Right atrium auricular region (tissue), 2 donors: ENCODE measurements at regions not wholly inside any gene's neighbourhood (a gene's known extent, or its start where the extent isn't known, plus 50 kb on each side); places are given as distances from the start of the nearest gene placed in this dataset.

Source experiments
- DNase-seq: peaks from one replicate; pipeline ENCODE4 v3.0.0-alpha.2; 2019; ENCODE audit warnings: low spot score
- H3K27ac ChIP-seq, 2 donors: fragments of 200-600 bp; sonication (generic); 1 replicate in 1 of 2; 2 replicates in 1 of 2; pipeline ENCODE4 v1.5.1; 2016 to 2019
- H3K27me3 ChIP-seq, 2 donors: fragments of 200-600 bp; sonication (generic); one replicate each; pipeline versions ENCODE4 v1.5.1 to v1.6.0; 2017 to 2019
- H3K36me3 ChIP-seq: fragments of 200-600 bp; sonication (generic); one replicate; pipeline ENCODE4 v1.5.1; 2016
- H3K4me1 ChIP-seq, 2 donors: fragments of 200-600 bp; sonication (generic); one replicate each; pipeline versions ENCODE4 v1.5.1 to v1.6.0; 2017 to 2019
- H3K4me3 ChIP-seq, 2 donors: fragments of 200-600 bp; sonication (generic); 1 replicate in 1 of 2; 2 replicates in 1 of 2; pipeline ENCODE4 v1.5.1; 2017 to 2019; ENCODE audit warnings: mild to moderate bottlenecking in 1 of 2, moderate library complexity in 1 of 2
- H3K9me3 ChIP-seq, 2 donors: fragments of 200-600 bp; sonication (generic); one replicate each; pipeline ENCODE4 v1.5.1; 2019
- CTCF ChIP-seq, 2 donors: fragments of 200-600 bp; sonication (generic); IDR thresholded peaks; one replicate each; pipeline ENCODE4 v1.5.1; 2019; ENCODE audit warnings: antibody characterized with exemption in 2 of 2

- TF ChIP-seq CTCF (IDR thresholded peaks at IDR 0.05), result no peak
- H3K36me3 ChIP-seq, result no peaks in the 10 kb centered on the region
- H3K9me3 ChIP-seq, result no peaks in the 10 kb centered on the region
- H3K4me3 ChIP-seq, result no peak overlapping the region
- no peaks in the 10 kb centered on the region for H3K27me3 ChIP-seq
- no peak for DNase-seq
- no peak overlapping the region for H3K27ac ChIP-seq
- H3K4me1 ChIP-seq, result no peaks in the 10 kb centered on the region
Observed at GRCh38 chr2:103484906-103485305, 723.1 kb downstream of the TMEM182 start.

GRCh38 chr2:103496850-103497249, 735.0 kb downstream of the TMEM182 start:
- no peak for TF ChIP-seq CTCF (IDR thresholded peaks at IDR 0.05)
- Histone ChIP-seq H3K4me1 (no peaks in the 10 kb centered on the region), H3K9me3 (no peaks in the 10 kb centered on the region), H3K4me3 (no peak overlapping the region), H3K36me3 (no peaks in the 10 kb centered on the region), H3K27ac (no peak overlapping the region), H3K27me3 (no peaks in the 10 kb centered on the region)
- DNase-seq, result no peak

GRCh38 chr2:103506812-103507211, 745.0 kb downstream of the TMEM182 start:
- TF ChIP-seq CTCF (IDR thresholded peaks at IDR 0.05), result no peak
- H3K4me1 ChIP-seq, result no peaks in the 10 kb centered on the region
- H3K36me3 ChIP-seq, result no peaks in the 10 kb centered on the region
- DNase-seq, result no peak
- no peak overlapping the region for H3K27ac ChIP-seq
- no peaks in the 10 kb centered on the region for H3K27me3 ChIP-seq
- H3K4me3 ChIP-seq, result no peak overlapping the region
- H3K9me3 ChIP-seq, result peaks cover 0 to 2% of the 10 kb centered on the region in 2 donors

- Histone ChIP-seq H3K27ac (no peak overlapping the region), H3K4me3 (no peak overlapping the region), H3K36me3 (no peaks in the 10 kb centered on the region), H3K4me1 (no peaks in the 10 kb centered on the region), H3K27me3 (no peaks in the 10 kb centered on the region), H3K9me3 (peaks cover 0 to 20% of the 10 kb centered on the region in 2 donors)
- no peak for DNase-seq
- TF ChIP-seq CTCF (IDR thresholded peaks at IDR 0.05), result no peak
Observed at GRCh38 chr2:103512442-103512841, 750.6 kb downstream of the TMEM182 start.

- Histone ChIP-seq H3K9me3 (peaks cover 0 to 21% of the 10 kb centered on the region in 2 donors), H3K4me3 (no peak overlapping the region), H3K27ac (no peak overlapping the region), H3K4me1 (no peaks in the 10 kb centered on the region), H3K27me3 (no peaks in the 10 kb centered on the region), H3K36me3 (no peaks in the 10 kb centered on the region)
- no peak for TF ChIP-seq CTCF (IDR thresholded peaks at IDR 0.05)
- DNase-seq, result no peak
Observed at GRCh38 chr2:103520547-103520946, 758.7 kb downstream of the TMEM182 start.

GRCh38 chr2:103525756-103526155, 763.9 kb downstream of the TMEM182 start:
- TF ChIP-seq CTCF (IDR thresholded peaks at IDR 0.05), result no peak
- Histone ChIP-seq H3K9me3 (peaks cover 0 to 6% of the 10 kb centered on the region in 2 donors), H3K4me1 (no peaks in the 10 kb centered on the region), H3K4me3 (no peak overlapping the region), H3K36me3 (no peaks in the 10 kb centered on the region), H3K27ac (no peak overlapping the region), H3K27me3 (no peaks in the 10 kb centered on the region)
- no peak for DNase-seq
